HEK293 (cell line): ENCODE measurements at regions not wholly inside any gene's neighbourhood (a gene's known extent, or its start where the extent isn't known, plus 50 kb on each side); places are given as distances from the start of the nearest gene placed in this dataset.
"Not testable (repeated sequence)": the region's sequence is repeated elsewhere in the genome, so short reads cannot be mapped to it uniquely, and the experiment has no call there.

Experiments used
- CTCF ChIA-PET: fragments of 350-600 bp; formaldehyde crosslinking; extraction: SDS; loops from one replicate; lab custom pipeline; 2021; ENCODE audit warnings: antibody characterized with exemption; lab: Yijun Ruan, JAX
- POLR2A ChIA-PET: fragments of 300-600 bp; formaldehyde crosslinking; extraction: SDS; loops from one replicate; lab custom pipeline; 2020; ENCODE audit warnings: antibody characterized with exemption, inconsistent platforms; lab: Yijun Ruan, JAX
- H3K27ac ChIP-seq: fragments of 200-500 bp; sonication (Bioruptor generic); 2 replicates; pipeline ENCODE4 v1.5.1; 2014; ENCODE audit warnings: low read depth, low read length, control low read depth, inconsistent platforms; ENCODE audit errors: extremely low read depth
- H3K36me3 ChIP-seq, 2 experiments: fragments of 200-500 bp in 1 of 2; sonication (Bioruptor generic) in 1 of 2; 1 replicate in 1 of 2; 2 replicates in 1 of 2; pipeline ENCODE4 v1.5.1; 2014 to 2017; ENCODE audit warnings: inconsistent platforms in 2 of 2, low read length in 2 of 2; ENCODE audit not compliant: control insufficient read depth in 2 of 2, insufficient read depth in 1 of 2
- H3K4me1 ChIP-seq: fragments of 200-500 bp; sonication (Bioruptor generic); 2 replicates; pipeline ENCODE4 v1.5.1; 2014; ENCODE audit warnings: mild to moderate bottlenecking, low read length, inconsistent platforms; ENCODE audit not compliant: control insufficient read depth, insufficient read depth
- H3K4me3 ChIP-seq: 2 replicates; pipeline ENCODE4 v1.5.1; 2011; ENCODE audit warnings: low read depth, mild to moderate bottlenecking, control low read depth, low read length, moderate library complexity
- H3K9me3 ChIP-seq: fragments of 200-500 bp; sonication (Bioruptor generic); 2 replicates; pipeline ENCODE4 v1.5.1; 2014; ENCODE audit warnings: low read depth, low read length, inconsistent platforms; ENCODE audit not compliant: control insufficient read depth, insufficient read depth
- INSM2 ChIP-seq: fragments of 450-650 bp; formaldehyde crosslinking; IDR thresholded peaks from 2 replicates; pipeline ENCODE4 v1.5.1; 2016; ENCODE audit warnings: missing biosample characterization, missing genetic modification characterization
- SCRT1 ChIP-seq: fragments of 450-650 bp; formaldehyde crosslinking; IDR thresholded peaks from 2 replicates; pipeline ENCODE4 v1.5.1; 2016; ENCODE audit warnings: missing biosample characterization, missing genetic modification characterization, borderline replicate concordance
- SCRT2 ChIP-seq: fragments of 450-650 bp; formaldehyde crosslinking; IDR thresholded peaks from 2 replicates; pipeline ENCODE4 v1.5.1; 2016; ENCODE audit warnings: missing biosample characterization, missing genetic modification characterization
- SP2 ChIP-seq: fragments of 450-650 bp; formaldehyde crosslinking; IDR thresholded peaks from 2 replicates; pipeline ENCODE4 v1.5.1; 2016; ENCODE audit warnings: missing biosample characterization, missing genetic modification characterization
- YY1 ChIP-seq: fragments of 450-650 bp; formaldehyde crosslinking; IDR thresholded peaks from 2 replicates; pipeline ENCODE4 v1.5.1; 2018; ENCODE audit warnings: missing biosample characterization, missing genetic modification characterization
- ZBTB20 ChIP-seq: fragments of 450-650 bp; formaldehyde crosslinking; IDR thresholded peaks from 2 replicates; pipeline ENCODE4 v1.5.1; 2016; ENCODE audit warnings: missing biosample characterization, missing genetic modification characterization
- ZFP69B ChIP-seq: fragments of 450-650 bp; formaldehyde crosslinking; IDR thresholded peaks from 2 replicates; pipeline ENCODE4 v1.5.1; 2016; ENCODE audit warnings: missing biosample characterization, missing genetic modification characterization
- ZNF121 ChIP-seq: fragments of 450-650 bp; formaldehyde crosslinking; IDR thresholded peaks from 2 replicates; pipeline ENCODE4 v1.5.1; 2016; ENCODE audit warnings: missing biosample characterization, missing genetic modification characterization
- ZNF211 ChIP-seq: fragments of 450-650 bp; formaldehyde crosslinking; IDR thresholded peaks from 2 replicates; pipeline ENCODE4 v1.5.1; 2016; ENCODE audit warnings: low read depth, missing biosample characterization, missing genetic modification characterization
- ZNF362 ChIP-seq: fragments of 450-650 bp; formaldehyde crosslinking; IDR thresholded peaks from 2 replicates; pipeline ENCODE4 v1.5.1; 2016; ENCODE audit warnings: missing biosample characterization, missing genetic modification characterization
- ZNF398 ChIP-seq: fragments of 450-650 bp; formaldehyde crosslinking; IDR thresholded peaks from 2 replicates; pipeline ENCODE4 v1.5.1; 2017; ENCODE audit warnings: missing biosample characterization, missing genetic modification characterization
- ZNF404 ChIP-seq: fragments of 450-650 bp; formaldehyde crosslinking; IDR thresholded peaks from 2 replicates; pipeline ENCODE4 v1.5.1; 2017; ENCODE audit warnings: missing biosample characterization, missing genetic modification characterization
- ZNF521 ChIP-seq: fragments of 450-650 bp; formaldehyde crosslinking; IDR thresholded peaks from 2 replicates; pipeline ENCODE4 v1.5.1; 2017; ENCODE audit warnings: missing biosample characterization, mild to moderate bottlenecking, missing genetic modification characterization
- ZNF626 ChIP-seq: fragments of 450-650 bp; sonication (Bioruptor Pico); formaldehyde crosslinking; IDR thresholded peaks from 2 replicates; pipeline ENCODE4 v1.5.1; 2018; ENCODE audit warnings: missing biosample characterization, missing genetic modification characterization, inconsistent platforms
- ZNF629 ChIP-seq: fragments of 450-650 bp; formaldehyde crosslinking; IDR thresholded peaks from 2 replicates; pipeline ENCODE4 v1.5.1; 2017; ENCODE audit warnings: missing biosample characterization, missing genetic modification characterization
- ZNF707 ChIP-seq: fragments of 450-650 bp; formaldehyde crosslinking; IDR thresholded peaks from 2 replicates; pipeline ENCODE4 v1.5.1; 2016; ENCODE audit warnings: missing biosample characterization, missing genetic modification characterization

GRCh38 chr1:73463873-73464272, 734.1 kb downstream of the LRRIQ3 start:
- no peaks in the 10 kb centered on the region for H3K36me3 ChIP-seq
- H3K4me1 ChIP-seq, result no peaks in the 10 kb centered on the region
- POLR2A ChIA-PET, result no interaction called here
- CTCF ChIA-PET, result no interaction called here
- no peaks in the 10 kb centered on the region for H3K9me3 ChIP-seq
- TF ChIP-seq ZNF521 (tag by site-specific recombination), result no peak
- no peak for TF ChIP-seq ZNF398 (tag by site-specific recombination)
- no peak for TF ChIP-seq INSM2 (tag by site-specific recombination)
- no peak for TF ChIP-seq ZNF362 (tag by site-specific recombination)
- TF ChIP-seq ZNF211, result no peak
- no peak overlapping the region for H3K27ac ChIP-seq
- H3K4me3 ChIP-seq, result no peak overlapping the region

- H3K9me3 ChIP-seq, result no peaks in the 10 kb centered on the region
- ChIA-PET POLR2A (no interaction called here), CTCF (no interaction called here)
- TF ChIP-seq SP2 (tag by site-specific recombination) (no peak), ZNF707 (tag by site-specific recombination) (no peak), YY1 (tag by site-specific recombination) (no peak), SCRT2 (tag by site-specific recombination) (no peak), ZNF121 (tag by site-specific recombination) (no peak), ZFP69B (tag by site-specific recombination) (no peak), ZNF626 (tag by site-specific recombination) (no peak), ZNF629 (no peak), ZNF404 (tag by site-specific recombination) (no peak), ZBTB20 (tag by site-specific recombination) (no peak), SCRT1 (tag by site-specific recombination) (no peak), ZNF362 (tag by site-specific recombination) (no peak)
- no peak overlapping the region for H3K27ac ChIP-seq
- H3K4me1 ChIP-seq, result no peaks in the 10 kb centered on the region
- no peak overlapping the region for H3K4me3 ChIP-seq
- no peaks in the 10 kb centered on the region for H3K36me3 ChIP-seq
These were observed 745.5 kb downstream of the LRRIQ3 start for GRCh38 chr1:73452522-73452921.

GRCh38 chr1:73450668-73451067, 747.3 kb downstream of the LRRIQ3 start:
- H3K4me1 ChIP-seq, H3K4me3 ChIP-seq, POLR2A ChIA-PET, H3K36me3 ChIP-seq, CTCF ChIA-PET, H3K27ac ChIP-seq, H3K9me3 ChIP-seq: not testable (repeated sequence)
